ENCODE measurements at regions not wholly inside any gene's neighbourhood (a gene's known extent, or its start where the extent isn't known, plus 50 kb on each side); places are given as distances from the start of the nearest gene placed in this dataset.

- Mint-ChIP-seq H3K4me3 (ENCODE audit: low read depth) (no peak overlapping the region), H3K4me1 (ENCODE audit: low read depth) (peaks cover 10% of the 10 kb centered on the region), H3K27me3 (ENCODE audit: low read depth) (peaks cover 2% of the 10 kb centered on the region), H3K27ac (no peak overlapping the region), H3K36me3 (ENCODE audit: low read depth) (no peaks in the 10 kb centered on the region), H3K9me3 (no peaks in the 10 kb centered on the region)
- intact Hi-C loops (cut with micrococcal nuclease) = no loop called here
- DNase-seq (ENCODE audit: low spot score) = no peak
Measured at GRCh38 chr12:69149270-69149669, 90.1 kb upstream of the CPSF6 start.

- Mint-ChIP-seq H3K4me1 (ENCODE audit: low read depth) (peaks cover 19% of the 10 kb centered on the region), H3K27ac (no peak overlapping the region), H3K4me3 (ENCODE audit: low read depth) (no peak overlapping the region), H3K36me3 (ENCODE audit: low read depth) (no peaks in the 10 kb centered on the region), H3K9me3 (no peaks in the 10 kb centered on the region), H3K27me3 (ENCODE audit: low read depth) (peaks cover 2% of the 10 kb centered on the region)
- DNase-seq (ENCODE audit: low spot score) = no peak
- intact Hi-C loops (cut with micrococcal nuclease) = loop anchor here (5.0 to 10.0 kb wide), 3 partner anchors 285 to 587 kb away; partner anchors contain the start of genes CCT2 and RAB3IP
Measured at GRCh38 chr12:69150083-69150795, 89.1 kb upstream of the CPSF6 start.

GRCh38 chr12:69150796-69151127, 88.6 kb upstream of the CPSF6 start:
- Mint-ChIP-seq H3K4me1 (ENCODE audit: low read depth) (peaks cover 21% of the 10 kb centered on the region), H3K27ac (no peak overlapping the region), H3K27me3 (ENCODE audit: low read depth) (peaks cover 2% of the 10 kb centered on the region), H3K9me3 (no peaks in the 10 kb centered on the region), H3K4me3 (ENCODE audit: low read depth) (no peak overlapping the region), H3K36me3 (ENCODE audit: low read depth) (no peaks in the 10 kb centered on the region)
- DNase-seq (ENCODE audit: low spot score) = no peak
- intact Hi-C loops (cut with micrococcal nuclease) = loop anchor here (5.0 to 10.0 kb wide), 3 partner anchors 286 to 587 kb away; partner anchors contain the start of genes CCT2 and RAB3IP

- Mint-ChIP-seq H3K4me1 (ENCODE audit: low read depth) (peaks cover 21% of the 10 kb centered on the region), H3K27ac (no peak overlapping the region), H3K36me3 (ENCODE audit: low read depth) (no peaks in the 10 kb centered on the region), H3K27me3 (ENCODE audit: low read depth) (peaks cover 2% of the 10 kb centered on the region), H3K9me3 (no peaks in the 10 kb centered on the region), H3K4me3 (ENCODE audit: low read depth) (no peak overlapping the region)
- intact Hi-C loops (cut with micrococcal nuclease) = loop anchor here (5.0 to 10.0 kb wide), 3 partner anchors 287 to 586 kb away; partner anchors contain the start of genes CCT2 and RAB3IP
- no peak for DNase-seq (ENCODE audit: low spot score)
Measured at GRCh38 chr12:69151254-69151764, 88.1 kb upstream of the CPSF6 start.

GRCh38 chr12:69154585-69155363, 84.6 kb upstream of the CPSF6 start:
- Mint-ChIP-seq H3K27ac (peak overlapping the region; percentile 58), H3K9me3 (no peaks in the 10 kb centered on the region), H3K27me3 (ENCODE audit: low read depth) (no peaks in the 10 kb centered on the region), H3K36me3 (ENCODE audit: low read depth) (no peaks in the 10 kb centered on the region), H3K4me1 (ENCODE audit: low read depth) (peaks cover 31% of the 10 kb centered on the region), H3K4me3 (ENCODE audit: low read depth) (no peak overlapping the region)
- peak; percentile 63 for DNase-seq (ENCODE audit: low spot score)
- intact Hi-C loops (cut with micrococcal nuclease) = loop anchor here (1.0 to 10.0 kb wide), 7 partner anchors 100 to 583 kb away; partner anchors contain the start of genes CCT2, FRS2 and RAB3IP

- H3K4me3 Mint-ChIP-seq (ENCODE audit: low read depth) = no peak overlapping the region
- H3K9me3 Mint-ChIP-seq = no peaks in the 10 kb centered on the region
- intact Hi-C loops (cut with micrococcal nuclease) = loop anchor here (5.0 to 10.0 kb wide), 4 partner anchors 292 to 428 kb away; partner anchors contain the start of genes CCT2 and FRS2
- H3K4me1 Mint-ChIP-seq (ENCODE audit: low read depth) = peaks cover 47% of the 10 kb centered on the region
- no peak overlapping the region for H3K27ac Mint-ChIP-seq
- no peaks in the 10 kb centered on the region for H3K27me3 Mint-ChIP-seq (ENCODE audit: low read depth)
- no peaks in the 10 kb centered on the region for H3K36me3 Mint-ChIP-seq (ENCODE audit: low read depth)
- DNase-seq (ENCODE audit: low spot score) = peak; percentile 85
Measured at GRCh38 chr12:69157023-69157655, 82.2 kb upstream of the CPSF6 start.

GRCh38 chr12:69161829-69162228, 77.5 kb upstream of the CPSF6 start:
- H3K27me3 Mint-ChIP-seq (ENCODE audit: low read depth) = no peaks in the 10 kb centered on the region
- peak; percentile 39 for DNase-seq (ENCODE audit: low spot score)
- no peaks in the 10 kb centered on the region for H3K36me3 Mint-ChIP-seq (ENCODE audit: low read depth)
- peaks cover 24% of the 10 kb centered on the region for H3K4me1 Mint-ChIP-seq (ENCODE audit: low read depth)
- intact Hi-C loops (cut with micrococcal nuclease) = loop anchor here (2.0 kb wide), 1 partner anchor 79 kb away; no protein-coding TSS in a partner anchor
- no peak overlapping the region for H3K27ac Mint-ChIP-seq
- no peak overlapping the region for H3K4me3 Mint-ChIP-seq (ENCODE audit: low read depth)
- no peaks in the 10 kb centered on the region for H3K9me3 Mint-ChIP-seq

- no peak for DNase-seq (ENCODE audit: low spot score)
- Mint-ChIP-seq H3K27me3 (ENCODE audit: low read depth) (no peaks in the 10 kb centered on the region), H3K36me3 (ENCODE audit: low read depth) (no peaks in the 10 kb centered on the region), H3K27ac (no peak overlapping the region), H3K9me3 (no peaks in the 10 kb centered on the region), H3K4me3 (ENCODE audit: low read depth) (no peak overlapping the region), H3K4me1 (ENCODE audit: low read depth) (peaks cover 16% of the 10 kb centered on the region)
- intact Hi-C loops (cut with micrococcal nuclease) = loop anchor here (2.0 kb wide), 1 partner anchor 77 kb away; no protein-coding TSS in a partner anchor
Measured at GRCh38 chr12:69163681-69164362, 75.5 kb upstream of the CPSF6 start.

- Mint-ChIP-seq H3K27ac (no peak overlapping the region), H3K4me1 (ENCODE audit: low read depth) (no peaks in the 10 kb centered on the region), H3K27me3 (ENCODE audit: low read depth) (peaks cover 5% of the 10 kb centered on the region), H3K36me3 (ENCODE audit: low read depth) (no peaks in the 10 kb centered on the region), H3K4me3 (ENCODE audit: low read depth) (no peak overlapping the region), H3K9me3 (no peaks in the 10 kb centered on the region)
- no peak for DNase-seq (ENCODE audit: low spot score)
- intact Hi-C loops (cut with micrococcal nuclease) = no loop called here
Measured at GRCh38 chr12:69167648-69168165, 71.7 kb upstream of the CPSF6 start.

- Mint-ChIP-seq H3K27me3 (ENCODE audit: low read depth) (peaks cover 5% of the 10 kb centered on the region), H3K27ac (no peak overlapping the region), H3K4me3 (ENCODE audit: low read depth) (no peak overlapping the region), H3K4me1 (ENCODE audit: low read depth) (no peaks in the 10 kb centered on the region), H3K36me3 (ENCODE audit: low read depth) (no peaks in the 10 kb centered on the region), H3K9me3 (no peaks in the 10 kb centered on the region)
- no peak for DNase-seq (ENCODE audit: low spot score)
- intact Hi-C loops (cut with micrococcal nuclease) = no loop called here
Measured at GRCh38 chr12:69168363-69168762, 71.0 kb upstream of the CPSF6 start.

- peaks cover 6% of the 10 kb centered on the region for H3K27me3 Mint-ChIP-seq (ENCODE audit: low read depth)
- no peak for DNase-seq (ENCODE audit: low spot score)
- intact Hi-C loops (cut with micrococcal nuclease) = no loop called here
- no peaks in the 10 kb centered on the region for H3K9me3 Mint-ChIP-seq
- H3K36me3 Mint-ChIP-seq (ENCODE audit: low read depth) = no peaks in the 10 kb centered on the region
- no peaks in the 10 kb centered on the region for H3K4me1 Mint-ChIP-seq (ENCODE audit: low read depth)
- H3K4me3 Mint-ChIP-seq (ENCODE audit: low read depth) = no peak overlapping the region
- no peak overlapping the region for H3K27ac Mint-ChIP-seq
Measured at GRCh38 chr12:69168828-69169227, 70.5 kb upstream of the CPSF6 start.

GRCh38 chr12:69170293-69170692, 69.1 kb upstream of the CPSF6 start:
- Mint-ChIP-seq H3K27ac (no peak overlapping the region), H3K4me3 (ENCODE audit: low read depth) (no peak overlapping the region), H3K27me3 (ENCODE audit: low read depth) (peaks cover 6% of the 10 kb centered on the region), H3K4me1 (ENCODE audit: low read depth) (no peaks in the 10 kb centered on the region), H3K36me3 (ENCODE audit: low read depth) (no peaks in the 10 kb centered on the region), H3K9me3 (no peaks in the 10 kb centered on the region)
- intact Hi-C loops (cut with micrococcal nuclease) = no loop called here
- DNase-seq (ENCODE audit: low spot score) = no peak

Measured in activated T-helper 2 cell treated with anti-CD3 and anti-CD28 coated beads, Interferon-gamma antibody, Interleukin-2, Interleukin-4, amounts not matched to agents 10 μg/mL and 5 μg/mL and 100 μg/mL, durations not matched to agents 14 hours and 24 hours and 36 hours (primary cell).